Colonic mucosa (tissue), 4 donors: ENCODE measurements at regions not wholly inside any gene's neighbourhood (a gene's known extent, or its start where the extent isn't known, plus 50 kb on each side); places are given as distances from the start of the nearest gene placed in this dataset.

Experiments
- DNase-seq: peaks from one replicate; pipeline ENCODE4 v3.0.0-alpha.2; 2020
- H3K27ac ChIP-seq: fragments of 200-600 bp; one replicate; pipeline ENCODE4 v1.8.0; 2021
- H3K27me3 ChIP-seq: fragments of 200-600 bp; one replicate; pipeline ENCODE4 v1.8.0; 2021
- H3K36me3 ChIP-seq: fragments of 200-600 bp; one replicate; pipeline ENCODE4 v1.8.0; 2021
- H3K4me1 ChIP-seq: fragments of 200-600 bp; one replicate; pipeline ENCODE4 v1.8.0; 2021; ENCODE audit warnings: mild to moderate bottlenecking
- H3K4me3 ChIP-seq: fragments of 200-600 bp; one replicate; pipeline ENCODE4 v1.8.0; 2021
- H3K9ac ChIP-seq, 2 donors: one replicate each; pipeline ENCODE4 v1.7.0; 2013; ENCODE audit warnings: control low read depth in 2 of 2, low read depth in 2 of 2, low read length in 2 of 2
- H3K9me3 ChIP-seq: fragments of 200-600 bp; one replicate; pipeline ENCODE4 v1.8.0; 2021
- intact Hi-C: fragments of 100-400 bp; cut with DNase I; formaldehyde crosslinking; loops from one replicate; pipeline ENCODE4 v1.14.1; 2022
- TF ChIP-seq, protein P1 (sequence below): fragments of 200-600 bp; IDR thresholded peaks from one replicate; pipeline ENCODE4 v1.8.0; 2022; ENCODE audit warnings: antibody characterized with exemption, mild to moderate bottlenecking
- donor health status: healthy.
- donor health status: DM: no; HTN: no; CAD: no.
- donor health status: DM: no; HTN: no; CAD: no.

GRCh38 chr1:234759888-234760287 lies 149.9 kb upstream of the IRF2BP2 start:
- no peaks in the 10 kb centered on the region for H3K27me3 ChIP-seq
- H3K4me3 ChIP-seq = no peak overlapping the region
- intact Hi-C loops = no loop called here
- no peak overlapping the region for H3K9ac ChIP-seq
- H3K27ac ChIP-seq = no peak overlapping the region
- no peaks in the 10 kb centered on the region for H3K36me3 ChIP-seq
- no peaks in the 10 kb centered on the region for H3K9me3 ChIP-seq
- DNase-seq = no peak
- no peaks in the 10 kb centered on the region for H3K4me1 ChIP-seq
- TF ChIP-seq, protein P1, sequence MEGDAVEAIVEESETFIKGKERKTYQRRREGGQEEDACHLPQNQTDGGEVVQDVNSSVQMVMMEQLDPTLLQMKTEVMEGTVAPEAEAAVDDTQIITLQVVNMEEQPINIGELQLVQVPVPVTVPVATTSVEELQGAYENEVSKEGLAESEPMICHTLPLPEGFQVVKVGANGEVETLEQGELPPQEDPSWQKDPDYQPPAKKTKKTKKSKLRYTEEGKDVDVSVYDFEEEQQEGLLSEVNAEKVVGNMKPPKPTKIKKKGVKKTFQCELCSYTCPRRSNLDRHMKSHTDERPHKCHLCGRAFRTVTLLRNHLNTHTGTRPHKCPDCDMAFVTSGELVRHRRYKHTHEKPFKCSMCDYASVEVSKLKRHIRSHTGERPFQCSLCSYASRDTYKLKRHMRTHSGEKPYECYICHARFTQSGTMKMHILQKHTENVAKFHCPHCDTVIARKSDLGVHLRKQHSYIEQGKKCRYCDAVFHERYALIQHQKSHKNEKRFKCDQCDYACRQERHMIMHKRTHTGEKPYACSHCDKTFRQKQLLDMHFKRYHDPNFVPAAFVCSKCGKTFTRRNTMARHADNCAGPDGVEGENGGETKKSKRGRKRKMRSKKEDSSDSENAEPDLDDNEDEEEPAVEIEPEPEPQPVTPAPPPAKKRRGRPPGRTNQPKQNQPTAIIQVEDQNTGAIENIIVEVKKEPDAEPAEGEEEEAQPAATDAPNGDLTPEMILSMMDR = no peak

- Histone ChIP-seq H3K27me3 (no peaks in the 10 kb centered on the region), H3K9me3 (no peaks in the 10 kb centered on the region), H3K36me3 (no peaks in the 10 kb centered on the region), H3K27ac (no peak overlapping the region), H3K4me3 (no peak overlapping the region), H3K9ac (no peak overlapping the region), H3K4me1 (no peaks in the 10 kb centered on the region)
- intact Hi-C loops = no loop called here
- TF ChIP-seq, protein P1 = no peak
- no peak for DNase-seq
These were observed 148.9 kb upstream of the IRF2BP2 start for GRCh38 chr1:234758851-234759250.

DNA sequence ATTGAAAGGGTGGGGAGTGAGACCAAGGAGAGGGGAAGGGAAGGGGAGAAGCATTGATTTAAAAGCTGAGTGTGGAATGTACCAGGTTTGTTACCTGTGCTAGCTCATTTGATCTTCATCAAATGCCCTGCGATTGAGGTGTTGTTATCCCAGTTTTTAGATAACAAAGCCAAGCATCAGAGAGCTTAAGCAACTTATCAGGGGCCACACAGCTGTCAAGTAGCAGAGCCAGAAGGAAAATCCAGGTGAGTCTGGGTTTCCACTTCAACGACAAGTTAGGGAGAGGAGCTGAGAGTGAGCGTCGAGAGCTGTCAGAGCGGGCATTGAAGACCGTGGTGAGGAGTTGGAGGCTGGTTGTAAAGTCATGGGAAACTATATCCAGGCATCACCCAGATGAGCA lies 146.9 kb upstream of the IRF2BP2 start:
- DNase-seq = no peak
- intact Hi-C loops = no loop called here
- H3K27ac ChIP-seq = no peak overlapping the region
- H3K4me3 ChIP-seq = no peak overlapping the region
- no peaks in the 10 kb centered on the region for H3K27me3 ChIP-seq
- H3K9me3 ChIP-seq = no peaks in the 10 kb centered on the region
- no peak overlapping the region for H3K9ac ChIP-seq
- no peaks in the 10 kb centered on the region for H3K36me3 ChIP-seq
- no peaks in the 10 kb centered on the region for H3K4me1 ChIP-seq
- TF ChIP-seq, protein P1 = no peak

GRCh38 chr1:234756066-234756774 lies 146.2 kb upstream of the IRF2BP2 start:
- Histone ChIP-seq H3K27me3 (no peaks in the 10 kb centered on the region), H3K27ac (no peak overlapping the region), H3K4me1 (no peaks in the 10 kb centered on the region), H3K36me3 (no peaks in the 10 kb centered on the region), H3K4me3 (no peak overlapping the region), H3K9me3 (no peaks in the 10 kb centered on the region), H3K9ac (peak overlapping the region in 1 of 2 donors; percentile 19)
- TF ChIP-seq, protein P1 = no peak
- no peak for DNase-seq
- intact Hi-C loops = no loop called here

DNA sequence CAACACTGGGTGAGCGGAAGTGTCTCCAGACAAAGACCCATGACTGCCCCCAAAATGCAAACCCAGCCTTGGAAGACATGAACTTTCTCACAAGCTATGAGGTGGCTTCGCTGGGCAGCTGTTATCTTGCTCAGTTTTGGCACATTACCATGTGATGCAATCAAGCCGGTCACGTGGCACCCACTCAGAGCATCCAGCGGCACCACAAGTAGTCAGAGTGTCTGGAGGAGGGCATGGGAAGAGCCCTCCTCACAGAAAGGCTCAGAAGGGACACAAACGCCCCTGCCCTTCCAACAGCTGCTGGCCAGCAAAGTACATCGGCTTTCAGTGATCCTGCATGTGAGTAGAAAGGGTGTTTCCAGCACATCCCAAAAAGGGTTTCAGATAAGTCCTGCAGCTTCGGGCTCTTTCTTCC lies 145.5 kb upstream of the IRF2BP2 start:
- no peak overlapping the region for H3K27ac ChIP-seq
- H3K4me1 ChIP-seq = no peaks in the 10 kb centered on the region
- H3K27me3 ChIP-seq = no peaks in the 10 kb centered on the region
- H3K9me3 ChIP-seq = no peaks in the 10 kb centered on the region
- intact Hi-C loops = no loop called here
- no peak overlapping the region for H3K4me3 ChIP-seq
- TF ChIP-seq, protein P1 = no peak
- peak; percentile 80 for DNase-seq
- H3K36me3 ChIP-seq = no peaks in the 10 kb centered on the region
- H3K9ac ChIP-seq = peak overlapping the region in 1 of 2 donors; percentile 19
